Loucy (cell line): ENCODE measurements at regions not wholly inside any gene's neighbourhood (a gene's known extent, or its start where the extent isn't known, plus 50 kb on each side); places are given as distances from the start of the nearest gene placed in this dataset.

Source experiments
- H2AFZ ChIP-seq: fragments of 200-600 bp; sonication (generic); 2 replicates; pipeline ENCODE4 v1.6.0; 2016; ENCODE audit warnings: antibody characterized with exemption, mild to moderate bottlenecking, low read length, moderate library complexity
- H3F3A ChIP-seq: fragments of 200-600 bp; 2 replicates; pipeline ENCODE4 v1.6.0; 2016; ENCODE audit warnings: antibody characterized with exemption, low read depth, mild to moderate bottlenecking
- H3K27me3 ChIP-seq: fragments of 200-600 bp; sonication (generic); 2 replicates; pipeline ENCODE4 v1.6.1; 2014; ENCODE audit warnings: low read length, mild to moderate bottlenecking; ENCODE audit not compliant: insufficient read depth, poor library complexity, severe bottlenecking
- H3K36me3 ChIP-seq: fragments of 200-600 bp; sonication (generic); 2 replicates; pipeline ENCODE4 v1.6.1; 2016; ENCODE audit warnings: low read length; ENCODE audit not compliant: insufficient read depth
- H3K4me1 ChIP-seq: fragments of 200-600 bp; sonication (generic); 2 replicates; pipeline ENCODE4 v1.5.1; 2014; ENCODE audit warnings: low read length, mild to moderate bottlenecking; ENCODE audit not compliant: insufficient read depth, poor library complexity, severe bottlenecking
- H3K4me2 ChIP-seq: fragments of 200-600 bp; sonication (generic); 2 replicates; pipeline ENCODE4 v1.6.0; 2014; ENCODE audit warnings: antibody characterized with exemption, low read length, low read depth, mild to moderate bottlenecking; ENCODE audit not compliant: poor library complexity, severe bottlenecking
- H3K4me3 ChIP-seq: fragments of 200-600 bp; sonication (generic); 2 replicates; pipeline ENCODE4 v1.5.1; 2014; ENCODE audit warnings: low read length, mild to moderate bottlenecking, mixed read lengths; ENCODE audit not compliant: poor library complexity, severe bottlenecking
- H3K79me2 ChIP-seq: fragments of 200-600 bp; sonication (generic); 2 replicates; pipeline ENCODE4 v1.6.1; 2014; ENCODE audit warnings: low read length; ENCODE audit not compliant: insufficient read depth
- H3K9ac ChIP-seq: fragments of 200-600 bp; sonication (generic); 2 replicates; pipeline ENCODE4 v1.6.0; 2014; ENCODE audit warnings: mild to moderate bottlenecking, low read depth, low read length, moderate library complexity; ENCODE audit not compliant: poor library complexity, severe bottlenecking
- H3K9me2 ChIP-seq: fragments of 200-600 bp; sonication (generic); replicated peaks from 2 replicates; pipeline ENCODE4 v1.6.1; 2016; ENCODE audit warnings: low read depth, low read length, mixed read lengths
- H3K9me3 ChIP-seq: fragments of 200-600 bp; sonication (generic); 2 replicates; pipeline ENCODE4 v1.6.1; 2014; ENCODE audit warnings: mild to moderate bottlenecking, antibody characterized with exemption, low read length, low read depth; ENCODE audit not compliant: insufficient read depth
- H4K20me1 ChIP-seq: fragments of 200-600 bp; sonication (generic); 2 replicates; pipeline ENCODE4 v1.6.0; 2014; ENCODE audit warnings: antibody characterized with exemption, low read length, mild to moderate bottlenecking; ENCODE audit not compliant: insufficient read depth, poor library complexity, severe bottlenecking
- CTCF ChIP-seq: fragments of 200-600 bp; sonication (generic); conservative IDR thresholded peaks from 2 replicates; pipeline ENCODE4 v1.5.1; 2014; ENCODE audit warnings: mild to moderate bottlenecking, antibody characterized with exemption, low read length
- EZH2phosphoT487 ChIP-seq: fragments of 200-600 bp; IDR thresholded peaks from 2 replicates; pipeline ENCODE4 v1.6.1; 2018; ENCODE audit warnings: antibody characterized with exemption, mild to moderate bottlenecking, moderate library complexity, borderline replicate concordance

- H2AFZ ChIP-seq, result no peak overlapping the region
- H3K4me3 ChIP-seq, result no peak overlapping the region
- no peaks in the 10 kb centered on the region for H3K27me3 ChIP-seq
- H3K4me1 ChIP-seq, result no peaks in the 10 kb centered on the region
- no peaks in the 10 kb centered on the region for H3K9me2 ChIP-seq
- no peak for TF ChIP-seq EZH2phosphoT487
- no peak for TF ChIP-seq CTCF
- H3F3A ChIP-seq, result no peaks in the 10 kb centered on the region
- H3K9ac ChIP-seq, result no peak overlapping the region
- H3K9me3 ChIP-seq, result no peaks in the 10 kb centered on the region
- no peaks in the 10 kb centered on the region for H3K36me3 ChIP-seq
- H4K20me1 ChIP-seq, result no peaks in the 10 kb centered on the region
- no peak overlapping the region for H3K4me2 ChIP-seq
- no peaks in the 10 kb centered on the region for H3K79me2 ChIP-seq
Observed at GRCh38 chr12:90262251-90262650, 553.6 kb upstream of the ATP2B1 start.

GRCh38 chr12:90261283-90261682 is 552.6 kb upstream of the ATP2B1 start:
- Histone ChIP-seq H3K36me3 (no peaks in the 10 kb centered on the region), H3K79me2 (no peaks in the 10 kb centered on the region), H4K20me1 (no peaks in the 10 kb centered on the region), H3K4me2 (no peak overlapping the region), H3K4me1 (no peaks in the 10 kb centered on the region), H3K27me3 (no peaks in the 10 kb centered on the region), H3K4me3 (no peak overlapping the region), H3K9me2 (no peaks in the 10 kb centered on the region), H3F3A (no peaks in the 10 kb centered on the region), H3K9ac (no peak overlapping the region), H3K9me3 (no peaks in the 10 kb centered on the region), H2AFZ (no peak overlapping the region)
- TF ChIP-seq CTCF (no peak), EZH2phosphoT487 (no peak)

- H3K4me3 ChIP-seq, result no peak overlapping the region
- no peak overlapping the region for H2AFZ ChIP-seq
Observed at GRCh38 chr12:90260136-90260535, 551.5 kb upstream of the ATP2B1 start.

More at GRCh38 chr12:90260136-90260535, 551.5 kb upstream of the ATP2B1 start:
- H3K79me2 ChIP-seq, result no peaks in the 10 kb centered on the region
- H3K9me2 ChIP-seq, result no peaks in the 10 kb centered on the region
- H3K4me1 ChIP-seq, result no peaks in the 10 kb centered on the region
- H3K36me3 ChIP-seq, result no peaks in the 10 kb centered on the region
- no peaks in the 10 kb centered on the region for H3K9me3 ChIP-seq
- no peaks in the 10 kb centered on the region for H3K27me3 ChIP-seq
- TF ChIP-seq CTCF (no peak), EZH2phosphoT487 (no peak)
- H3K9ac ChIP-seq, result no peak overlapping the region
- no peak overlapping the region for H3K4me2 ChIP-seq
- H4K20me1 ChIP-seq, result no peaks in the 10 kb centered on the region
- no peaks in the 10 kb centered on the region for H3F3A ChIP-seq
